ENCODE measurements at regions not wholly inside any gene's neighbourhood (a gene's known extent, or its start where the extent isn't known, plus 50 kb on each side); places are given as distances from the start of the nearest gene placed in this dataset.

DNA sequence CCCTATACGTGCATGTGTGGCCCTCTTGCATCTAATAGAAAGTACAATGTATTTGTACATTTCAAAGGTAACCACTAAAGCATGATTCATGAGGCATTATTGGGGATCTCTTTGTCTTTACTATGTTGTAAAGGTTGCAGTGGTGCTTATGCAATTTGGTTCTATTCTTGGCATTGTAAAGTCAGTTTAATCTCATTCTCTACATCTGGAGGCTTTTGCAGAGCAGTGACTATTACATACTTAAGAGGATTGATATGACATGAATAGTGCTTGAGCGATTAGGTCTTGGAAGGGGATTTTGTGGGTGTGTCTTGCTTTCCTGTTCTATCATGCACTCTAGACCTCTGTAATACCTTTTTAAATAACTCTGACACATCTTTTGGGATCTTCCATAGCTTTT lies 610.0 kb downstream of the EFNB2 start:
- DNase-seq (ENCODE audit: low read depth), result no peak

DNA sequence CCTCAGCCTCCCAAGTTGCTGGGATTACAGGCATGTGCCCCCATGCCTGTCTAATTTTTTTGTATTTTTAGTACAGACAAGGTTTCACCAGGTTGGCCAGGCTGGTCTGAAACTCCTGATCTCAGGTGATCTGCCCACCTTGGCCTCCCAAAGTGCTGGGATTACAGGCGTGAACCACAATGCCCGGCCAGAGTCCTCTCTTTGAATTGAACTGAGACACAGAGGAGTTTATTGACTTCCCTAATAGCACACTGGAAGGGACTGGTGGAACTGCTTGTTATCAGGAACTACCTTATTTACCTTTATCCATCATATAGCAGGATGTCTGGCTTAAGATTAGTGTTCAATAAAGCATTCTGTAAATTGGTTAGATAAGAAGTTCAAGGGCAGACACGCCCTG lies 613.8 kb downstream of the EFNB2 start:
- DNase-seq (ENCODE audit: low read depth), result no peak

DNA sequence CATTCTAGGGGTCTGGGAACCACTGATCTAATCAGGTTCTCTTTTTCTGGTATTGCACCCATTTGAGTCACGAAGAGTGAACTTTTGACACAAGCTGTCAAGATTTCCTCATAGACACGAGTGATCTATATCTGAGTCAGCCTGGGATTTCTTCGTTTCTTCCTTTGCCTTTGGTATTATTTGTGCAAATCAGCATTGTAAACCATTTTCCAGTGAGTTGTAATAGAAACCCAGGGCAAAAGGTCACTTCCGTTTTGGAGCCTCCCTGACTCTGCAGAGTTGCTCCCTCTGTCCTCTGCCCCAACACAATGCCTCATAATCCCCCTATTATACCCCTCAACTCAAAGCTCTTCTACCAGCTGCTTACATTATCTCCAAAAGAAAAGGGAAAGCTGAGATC lies 615.1 kb downstream of the EFNB2 start:
- no peak for DNase-seq (ENCODE audit: low read depth)

- no peak for DNase-seq (ENCODE audit: low read depth)
Measured at GRCh38 chr13:105918842-105919741, 616.4 kb downstream of the EFNB2 start.

GRCh38 chr13:105915146-105915850 lies 620.2 kb downstream of the EFNB2 start:
- no peak for DNase-seq (ENCODE audit: low read depth)

DNA sequence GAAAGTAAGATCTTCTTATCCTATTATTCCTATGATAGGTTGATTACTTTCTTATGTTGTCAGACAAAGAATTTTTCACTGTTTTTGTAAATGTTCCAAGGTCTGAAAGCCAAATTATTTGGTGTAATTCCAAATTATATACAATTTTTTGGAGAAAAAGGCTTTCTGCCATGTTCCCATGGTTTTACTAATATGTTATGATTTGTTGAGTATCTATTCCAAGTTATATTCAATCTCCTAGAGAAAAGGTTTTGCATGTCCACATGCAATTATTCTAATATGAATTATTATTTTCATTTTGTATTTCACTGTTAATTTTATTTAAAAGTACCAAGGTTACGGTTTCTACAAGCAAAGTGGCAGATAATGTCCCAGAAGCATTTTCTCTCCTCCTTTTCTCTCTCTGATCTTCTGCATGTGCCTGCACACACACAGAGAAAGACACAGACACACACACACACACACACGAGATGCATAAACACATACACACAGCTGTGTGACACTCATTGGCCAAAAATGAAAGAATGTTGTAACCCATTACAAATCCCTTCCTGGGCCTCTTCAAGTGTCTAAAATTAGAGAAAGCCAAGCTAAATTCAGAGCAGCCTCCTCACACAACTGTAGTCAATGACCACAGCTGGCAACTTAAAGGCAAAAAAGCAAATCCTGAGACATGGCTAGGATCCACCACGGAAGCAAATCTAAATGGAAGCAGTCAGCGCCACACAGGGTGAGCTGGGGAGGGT lies 621.0 kb downstream of the EFNB2 start:
- DNase-seq (ENCODE audit: low read depth), result no peak

GRCh38 chr13:105908586-105908985 lies 626.9 kb downstream of the EFNB2 start:
- no peak for DNase-seq (ENCODE audit: low read depth)

DNA sequence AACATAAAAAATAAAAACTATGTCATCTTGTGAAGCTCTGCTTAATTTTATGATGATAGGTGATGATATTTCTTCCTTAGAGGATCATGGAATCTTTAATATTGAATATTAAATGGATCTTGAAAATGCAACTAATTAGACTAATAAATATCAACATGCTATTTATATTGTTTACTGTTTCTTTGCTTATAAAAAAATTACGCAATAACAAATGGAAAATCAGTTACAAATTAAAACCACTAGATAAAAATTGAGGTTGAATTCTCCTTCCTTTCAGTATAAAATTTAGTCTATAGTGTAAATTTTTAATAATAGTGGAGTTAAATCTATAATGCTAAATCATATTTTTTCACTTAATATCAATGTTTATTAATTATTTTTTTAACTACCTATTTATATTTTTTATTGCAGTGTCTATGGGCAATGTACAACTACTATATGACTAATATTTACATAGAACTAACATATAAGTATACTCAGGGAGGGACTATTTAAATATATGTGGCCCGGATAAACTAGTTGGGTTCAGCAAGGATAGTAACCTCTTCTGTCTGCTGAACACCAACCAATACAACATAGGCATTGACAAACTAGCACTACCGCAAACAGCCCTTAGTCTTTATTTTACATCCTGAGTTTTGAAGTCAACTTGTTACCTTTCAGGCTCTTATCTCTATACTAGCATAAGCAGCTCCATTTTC lies 628.0 kb downstream of the EFNB2 start:
- DNase-seq (ENCODE audit: low read depth), result no peak

- no peak for DNase-seq (ENCODE audit: low read depth)
Measured at GRCh38 chr13:105906746-105907145, 628.7 kb downstream of the EFNB2 start.

DNA sequence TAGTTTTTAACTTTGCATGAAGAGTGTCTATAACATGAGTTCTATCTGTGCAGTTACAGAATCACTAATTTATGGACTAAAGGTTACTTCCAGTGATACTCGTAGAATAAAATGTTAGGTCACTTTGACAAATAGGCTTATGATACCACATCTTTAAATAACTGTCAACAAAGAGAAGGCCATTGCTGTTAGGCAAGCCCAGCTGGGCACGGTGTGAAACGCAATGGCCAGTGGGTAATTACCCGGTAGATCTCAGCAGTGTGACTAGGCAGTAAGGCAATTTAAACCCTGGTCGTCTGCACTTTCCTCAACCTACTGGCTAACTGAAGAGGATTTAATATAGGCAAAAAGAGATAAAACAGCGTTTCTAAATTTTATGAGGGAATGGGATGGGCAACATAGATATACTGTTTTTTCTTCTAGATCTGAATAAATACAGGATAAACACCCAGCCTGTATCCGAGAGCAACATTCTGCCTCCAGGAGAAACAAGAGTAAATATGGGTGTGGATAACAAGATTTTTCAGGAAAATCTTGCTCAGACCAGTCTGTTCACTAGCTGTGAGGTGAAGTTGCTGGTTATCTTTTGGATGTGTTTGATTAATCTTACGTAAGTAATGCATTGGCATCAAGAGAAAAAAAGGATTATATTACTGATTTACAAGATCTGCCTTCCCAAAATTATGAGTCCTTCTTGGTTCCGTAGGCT lies 631.3 kb downstream of the EFNB2 start:
- no peak for DNase-seq (ENCODE audit: low read depth)

DNA sequence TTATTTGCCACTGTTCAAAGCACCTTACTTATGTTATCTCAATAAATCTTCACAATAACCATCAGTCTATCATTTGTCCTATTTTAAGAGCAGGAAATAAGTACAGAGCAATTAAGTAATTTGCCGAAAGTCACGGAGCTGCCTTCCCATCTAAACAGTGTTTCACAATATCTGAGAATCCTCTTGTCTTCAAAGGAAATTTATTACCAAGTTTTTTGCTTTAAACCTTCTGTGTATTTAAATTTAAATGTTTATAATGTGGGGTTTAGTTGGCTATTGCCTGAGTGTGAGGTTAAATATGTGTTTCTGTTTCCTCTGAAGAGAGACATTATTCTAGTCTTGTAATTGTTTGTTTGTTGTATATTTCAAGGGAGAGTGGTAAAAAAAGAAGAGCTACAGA lies 633.1 kb downstream of the EFNB2 start:
- DNase-seq (ENCODE audit: low read depth), result no peak

DNA sequence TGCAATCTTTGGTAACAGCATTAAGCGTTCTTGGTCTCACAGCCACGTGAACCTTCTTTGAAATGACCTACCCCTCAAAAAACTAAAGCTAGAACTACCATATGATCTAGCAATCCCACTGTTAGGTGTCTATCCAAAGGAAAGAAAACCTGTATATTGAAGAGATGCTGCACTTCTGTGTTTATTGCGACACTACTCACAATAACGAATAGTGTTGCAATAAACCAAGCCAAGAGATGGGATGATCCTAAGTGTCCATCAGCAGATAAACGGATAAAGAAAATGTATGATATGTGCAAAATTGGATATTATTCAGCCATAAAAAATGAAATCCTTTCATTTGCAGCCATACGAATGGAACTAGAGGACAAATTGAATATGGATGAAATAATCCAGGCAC lies 637.9 kb downstream of the EFNB2 start:
- no peak for DNase-seq (ENCODE audit: low read depth)

DNA sequence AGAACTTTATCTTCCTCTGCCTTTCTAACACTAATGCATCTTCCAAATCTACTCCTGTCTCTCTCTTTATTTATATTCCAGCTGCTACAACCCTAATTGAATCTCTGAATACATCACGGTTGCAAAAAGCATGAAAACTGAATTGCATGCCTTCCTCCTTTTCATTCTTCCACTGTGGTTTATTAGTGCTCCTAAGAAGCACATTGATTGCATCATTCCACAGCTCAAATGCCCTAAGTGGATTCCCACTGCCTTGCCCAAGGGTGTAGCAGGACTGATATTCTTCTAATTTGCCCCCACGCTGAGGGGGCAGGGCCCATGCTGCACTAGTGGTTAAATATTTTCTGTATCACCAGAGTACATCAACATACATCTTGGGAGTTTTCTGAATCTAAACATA lies 640.8 kb downstream of the EFNB2 start:
- no peak for DNase-seq (ENCODE audit: low read depth)

DNA sequence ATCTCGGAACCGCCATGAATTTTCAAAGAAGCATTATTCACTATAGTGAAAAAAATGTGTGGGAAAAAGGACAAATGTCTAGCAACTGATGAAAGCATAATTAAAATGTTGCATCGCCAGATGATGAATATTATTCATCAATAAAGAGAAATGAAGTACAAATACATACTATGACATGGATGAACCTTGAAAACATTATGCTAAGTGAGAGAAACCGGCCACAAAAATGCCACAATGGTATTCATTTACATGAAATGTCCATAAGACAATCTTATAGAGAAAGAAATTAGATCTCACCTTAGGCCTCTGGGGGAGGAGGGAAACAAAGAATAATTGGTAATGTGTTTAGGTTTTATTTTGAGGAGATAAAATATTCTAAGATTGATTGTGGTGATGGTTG lies 645.0 kb downstream of the EFNB2 start:
- DNase-seq (ENCODE audit: low read depth), result no peak

GRCh38 chr13:105878119-105878700 lies 657.3 kb downstream of the EFNB2 start:
- DNase-seq (ENCODE audit: low read depth), result no peak

- no peak for DNase-seq (ENCODE audit: low read depth)
Measured at GRCh38 chr13:105874814-105875213, 660.6 kb downstream of the EFNB2 start.

- no peak for DNase-seq (ENCODE audit: low read depth)
Measured at GRCh38 chr13:105871768-105872167, 663.7 kb downstream of the EFNB2 start.

DNA sequence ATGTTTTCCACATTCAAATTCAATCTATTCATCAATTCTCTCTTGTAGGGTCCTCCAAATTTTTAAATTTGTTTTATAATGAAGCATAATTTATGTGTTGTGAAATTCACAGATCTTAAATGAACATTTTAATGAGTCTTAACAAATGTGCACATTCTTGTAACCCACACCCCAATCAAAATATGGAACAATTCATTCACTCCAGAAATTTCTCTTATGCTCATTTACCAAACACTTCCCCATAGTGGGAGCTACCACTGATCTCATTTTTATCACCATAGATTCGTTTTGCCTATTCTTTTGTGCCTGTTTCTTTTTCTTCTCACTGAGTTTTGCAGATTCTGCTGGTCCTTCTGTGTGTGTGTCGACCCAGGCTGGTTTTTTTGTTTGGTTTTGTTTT lies 664.1 kb downstream of the EFNB2 start:
- DNase-seq (ENCODE audit: low read depth), result no peak

GRCh38 chr13:105863300-105863920 lies 672.1 kb downstream of the EFNB2 start:
- DNase-seq (ENCODE audit: low read depth), result no peak

DNA sequence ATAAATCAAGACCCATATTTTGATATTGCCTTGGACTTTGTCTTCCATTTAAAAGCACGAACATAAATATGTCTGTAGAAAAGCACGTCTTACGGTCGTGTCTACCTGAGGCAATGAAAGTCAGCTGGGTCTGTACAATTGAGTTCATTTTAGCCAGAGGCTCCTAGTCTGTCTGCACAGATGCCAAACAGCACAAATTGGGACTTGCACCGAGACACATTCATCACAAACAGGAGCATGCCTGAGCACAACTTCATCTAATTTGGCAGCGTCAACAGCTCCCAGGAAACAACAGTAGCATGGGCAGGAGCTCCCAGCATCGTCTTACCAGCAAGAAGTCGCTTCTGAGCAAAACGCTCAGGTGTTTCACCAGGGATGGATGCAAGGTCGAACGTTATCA lies 687.0 kb downstream of the EFNB2 start:
- DNase-seq (ENCODE audit: low read depth), result no peak

Measured in stimulated activated CD4-positive, alpha-beta T cell treated with anti-CD3 and anti-CD28 coated beads, Interleukin-2, amount 100 ng/mL, for 4 hours (primary cell).